ENCODE measurements at regions not wholly inside any gene's neighbourhood (a gene's known extent, or its start where the extent isn't known, plus 50 kb on each side); places are given as distances from the start of the nearest gene placed in this dataset.

DNA sequence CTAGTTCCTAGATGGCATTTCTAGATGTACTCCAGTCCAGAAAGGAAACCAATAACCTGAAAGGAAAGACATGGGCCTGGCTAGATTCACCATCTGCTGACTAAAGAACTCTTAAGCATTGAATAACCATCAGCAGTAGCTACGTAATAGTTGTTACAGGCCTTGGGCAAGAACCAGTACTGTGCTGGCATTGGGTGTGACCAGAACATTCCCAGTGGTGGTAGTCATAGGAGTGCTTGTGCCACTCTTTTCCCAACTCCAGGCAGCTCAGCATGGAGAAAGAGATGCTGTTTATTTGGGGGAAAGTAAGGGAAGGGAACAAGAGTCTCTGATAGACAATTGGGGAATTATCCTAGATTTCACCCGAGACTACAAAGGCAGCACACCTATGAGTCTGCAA lies 333.3 kb downstream of the SLC16A7 start:
- DNase-seq, result no peak

DNA sequence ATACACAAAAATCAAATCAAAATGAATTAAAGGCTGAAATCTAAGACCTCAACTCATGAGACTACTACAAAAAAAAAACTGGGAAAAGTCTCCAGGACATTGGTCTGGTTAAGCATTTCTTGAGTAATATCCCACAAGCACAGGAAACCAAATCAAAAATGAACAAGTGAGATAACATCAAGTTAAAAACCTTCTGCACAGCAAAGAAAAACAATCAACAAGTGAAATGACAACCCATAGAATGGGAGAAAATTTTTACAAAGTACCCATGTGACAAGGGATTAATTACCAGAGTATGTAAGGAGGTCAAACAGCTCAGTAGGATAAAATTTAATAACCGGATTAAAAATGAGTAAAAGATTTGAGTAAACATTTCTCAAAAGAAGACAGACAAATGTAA lies 338.7 kb downstream of the SLC16A7 start:
- DNase-seq, result no peak

DNA sequence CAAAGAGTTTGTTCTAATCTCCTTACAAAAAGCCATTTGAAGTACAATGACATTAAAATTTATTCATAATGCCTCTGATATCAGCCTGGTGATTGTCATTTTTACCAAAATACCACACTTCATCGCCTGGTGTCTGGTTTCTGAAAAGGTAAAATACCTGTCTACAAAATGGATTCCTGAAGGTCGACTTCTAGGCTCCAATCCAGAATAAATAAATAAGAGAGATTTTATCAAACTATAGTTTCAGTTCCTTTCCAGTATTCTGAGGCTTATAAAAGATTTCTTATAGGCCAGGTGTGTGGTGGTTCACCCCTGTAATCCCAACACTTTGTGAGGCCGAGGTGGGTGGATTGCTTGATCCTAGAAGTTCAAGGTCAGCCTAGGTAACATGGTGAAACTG lies 340.7 kb downstream of the SLC16A7 start:
- DNase-seq, result no peak

- DNase-seq, result no peak
These were observed 341.3 kb downstream of the SLC16A7 start for GRCh38 chr12:59937148-59937547.

DNA sequence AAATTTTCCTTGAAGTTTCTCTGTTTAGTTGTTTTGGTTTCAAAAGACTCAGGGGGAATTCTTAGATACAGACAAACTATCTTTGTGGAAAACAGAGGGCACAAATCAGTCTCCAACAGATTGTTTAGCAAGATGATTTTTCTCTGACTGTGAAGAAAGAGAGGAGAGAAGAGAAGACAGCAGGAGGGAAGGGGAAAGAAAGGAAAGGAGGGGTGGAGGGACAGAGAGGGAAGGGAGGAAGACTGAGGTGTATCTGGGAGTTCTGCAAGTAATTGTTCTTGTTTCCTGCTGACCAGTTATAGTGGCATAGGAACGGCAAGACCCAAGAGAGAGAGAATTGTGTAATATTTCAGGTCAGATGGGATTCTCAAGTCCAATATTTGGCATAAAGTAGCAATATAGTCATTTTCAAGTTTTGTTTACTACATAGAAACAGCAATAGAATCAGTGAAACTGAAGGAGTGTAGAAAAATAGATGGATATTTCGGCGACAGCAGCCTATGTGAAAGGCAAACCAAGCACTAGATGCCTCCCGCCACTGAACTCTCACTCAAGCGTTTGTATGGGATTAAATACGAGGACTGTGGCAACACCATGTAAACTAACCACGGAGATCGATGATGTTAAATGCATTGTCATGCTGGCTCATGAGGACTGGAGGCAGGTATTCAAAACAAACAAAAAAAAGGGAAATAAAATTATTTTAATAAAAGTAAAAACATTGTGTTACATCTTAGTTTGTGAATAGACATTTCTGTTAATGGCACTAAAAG lies 342.5 kb downstream of the SLC16A7 start:
- no peak for DNase-seq

- no peak for DNase-seq
These were observed 345.0 kb downstream of the SLC16A7 start for GRCh38 chr12:59940631-59941342.

- no peak for DNase-seq
These were observed 345.6 kb downstream of the SLC16A7 start for GRCh38 chr12:59941461-59941860.

DNA sequence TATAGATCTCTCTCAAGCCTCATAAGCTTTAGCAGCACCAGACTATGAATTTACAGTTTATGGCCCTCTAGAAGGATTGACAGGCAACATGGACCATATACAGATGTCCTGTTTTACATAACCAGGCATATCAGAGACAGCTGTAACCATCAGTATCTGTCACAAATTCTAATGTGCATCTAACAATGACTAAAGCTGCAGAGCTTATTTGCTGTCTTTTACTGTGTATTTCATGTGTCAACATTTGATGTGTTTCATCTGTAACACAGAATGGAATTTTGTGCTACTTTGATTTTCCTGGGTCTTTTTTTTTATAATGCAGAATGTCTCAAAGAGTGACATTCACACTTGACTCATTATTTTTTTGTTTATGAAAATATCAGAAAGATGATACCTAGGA lies 348.3 kb downstream of the SLC16A7 start:
- DNase-seq, result no peak

DNA sequence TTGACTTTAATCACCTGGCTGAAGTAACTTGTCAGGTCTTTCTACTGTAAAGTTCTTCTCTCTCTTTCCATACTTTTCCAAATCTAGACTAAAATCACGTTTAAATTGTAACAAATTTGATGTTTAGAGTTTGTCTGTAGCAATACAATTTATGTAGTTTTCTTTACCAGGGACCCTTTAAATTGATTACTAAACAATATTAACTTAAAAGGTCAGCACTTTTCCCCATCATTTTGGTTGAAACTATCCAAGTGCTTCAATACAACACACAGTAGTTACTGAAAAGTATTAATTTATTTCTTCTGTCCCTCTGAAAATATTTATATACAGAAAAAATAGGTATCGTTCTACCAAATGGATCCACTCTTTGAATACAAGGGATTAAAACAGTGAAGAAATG lies 350.8 kb downstream of the SLC16A7 start:
- no peak for DNase-seq

GRCh38 chr12:59963546-59963945 lies 367.7 kb downstream of the SLC16A7 start:
- DNase-seq, result no peak

DNA sequence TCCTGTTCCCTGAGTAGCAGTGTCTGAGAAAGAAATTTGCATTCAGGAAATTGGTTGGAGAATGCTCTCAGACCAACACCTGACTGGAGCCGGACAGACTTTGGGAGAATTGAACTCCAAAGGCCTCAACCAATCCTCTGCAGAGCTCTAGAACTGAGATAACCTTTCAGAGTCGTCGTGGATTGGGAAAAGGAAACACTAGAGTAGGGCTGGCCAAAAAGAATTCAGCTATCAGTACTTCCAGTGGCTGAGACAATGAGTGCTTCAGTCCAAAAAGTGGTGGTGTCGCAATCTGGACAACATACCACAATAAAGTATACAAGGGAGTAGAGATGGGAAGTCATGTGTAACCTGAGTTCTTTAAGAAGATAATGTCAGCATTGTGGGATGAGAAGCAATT lies 377.1 kb downstream of the SLC16A7 start:
- no peak for DNase-seq

- DNase-seq, result no peak
These were observed 377.7 kb downstream of the SLC16A7 start for GRCh38 chr12:59973515-59973914.

GRCh38 chr12:59977779-59978178 lies 381.9 kb downstream of the SLC16A7 start:
- DNase-seq, result no peak

GRCh38 chr12:59980476-59980875 lies 384.6 kb downstream of the SLC16A7 start:
- DNase-seq, result no peak

DNA sequence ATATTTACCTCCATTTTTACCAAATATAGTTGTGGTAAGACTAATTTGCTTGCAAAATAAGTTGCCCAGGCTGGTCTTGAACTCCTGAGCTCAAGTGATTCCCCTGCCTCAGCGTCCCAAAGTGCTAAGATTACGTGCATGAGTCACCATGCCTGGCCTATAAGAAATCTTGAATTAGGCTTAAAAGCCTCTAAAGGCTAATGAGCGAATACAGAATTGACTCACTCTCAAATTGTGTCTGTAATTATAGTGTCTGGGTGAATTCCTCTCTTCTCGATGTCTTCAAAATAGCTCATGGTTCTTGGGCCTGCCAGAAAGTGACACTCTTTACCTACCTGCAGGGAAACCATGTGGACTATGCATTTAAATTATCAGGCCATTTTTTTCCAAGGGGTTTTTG lies 403.5 kb downstream of the SLC16A7 start:
- DNase-seq, result no peak

DNA sequence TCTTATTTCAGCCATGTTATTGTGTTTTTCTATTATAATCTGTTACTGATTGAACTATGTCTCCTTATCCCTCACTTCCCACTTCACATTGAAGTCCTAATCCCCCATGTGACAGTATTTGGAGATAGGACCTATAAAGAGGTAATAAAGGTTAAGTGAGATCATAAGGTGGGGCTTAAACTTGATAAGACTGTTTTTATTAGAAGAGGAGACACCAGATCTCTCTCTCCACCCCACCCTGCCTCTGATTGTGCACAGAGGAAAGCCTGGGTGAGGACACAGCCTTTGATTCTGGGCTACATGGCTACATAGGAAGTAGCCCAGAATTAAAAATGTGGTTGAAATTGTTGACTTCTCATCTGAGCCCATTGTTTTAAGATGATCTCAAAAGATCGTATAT lies 414.7 kb downstream of the SLC16A7 start:
- no peak for DNase-seq

DNA sequence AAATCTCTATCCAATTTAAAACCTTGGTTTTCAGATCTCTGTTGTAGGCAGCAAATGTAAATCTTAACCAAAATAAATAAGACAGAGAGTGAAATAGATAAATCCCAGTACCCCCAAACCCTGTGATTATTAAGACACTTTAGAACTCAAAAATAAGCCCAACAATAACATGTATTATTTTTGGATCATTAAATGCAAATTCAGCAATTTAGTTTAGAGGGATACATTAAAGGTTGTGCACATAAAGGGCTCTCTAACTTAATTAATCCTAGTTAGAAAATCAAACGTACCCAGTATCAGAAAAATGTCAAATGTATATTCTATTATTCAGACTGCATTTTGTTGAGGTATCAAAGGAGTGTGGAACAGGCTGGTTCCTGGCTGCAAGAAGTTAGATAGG lies 416.8 kb downstream of the SLC16A7 start:
- DNase-seq, result no peak

DNA sequence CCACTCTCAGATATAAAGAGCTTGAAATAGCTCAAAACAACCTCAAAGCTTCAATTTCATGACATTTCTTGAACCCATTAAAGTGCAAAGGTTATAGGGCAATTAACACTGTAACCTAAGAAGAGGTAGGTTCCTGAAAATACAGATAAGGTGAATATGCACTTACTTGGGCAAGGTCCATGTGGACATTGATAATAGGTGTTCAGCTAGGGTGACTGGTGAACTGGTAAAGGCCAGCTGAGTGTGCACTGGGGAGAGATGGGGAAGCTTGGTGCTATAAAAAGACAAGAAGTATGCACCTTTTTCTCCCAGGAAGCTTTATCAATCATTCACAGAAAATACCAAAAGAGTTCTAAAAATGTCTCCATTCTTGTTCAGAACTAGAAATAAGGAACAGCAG lies 418.6 kb downstream of the SLC16A7 start:
- DNase-seq, result no peak

DNA sequence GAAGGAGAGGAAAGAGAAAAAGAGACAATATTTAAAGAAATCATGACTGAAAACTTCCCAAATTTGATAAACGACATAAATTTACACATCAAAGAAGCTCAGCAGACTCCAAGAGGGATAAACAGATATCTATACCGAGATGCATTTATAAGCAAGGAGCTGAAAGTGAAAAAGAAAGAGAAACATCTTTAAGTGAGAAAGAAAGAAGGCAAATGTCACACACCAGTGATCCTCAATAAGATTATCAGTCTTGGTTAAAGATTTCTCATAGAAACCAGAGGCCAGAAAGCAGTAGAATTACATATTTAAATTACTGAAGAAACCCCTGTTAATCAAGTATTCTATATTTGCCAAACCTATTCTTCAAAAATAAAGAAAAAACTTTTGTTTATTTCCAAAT lies 424.2 kb downstream of the SLC16A7 start:
- DNase-seq, result no peak

DNA sequence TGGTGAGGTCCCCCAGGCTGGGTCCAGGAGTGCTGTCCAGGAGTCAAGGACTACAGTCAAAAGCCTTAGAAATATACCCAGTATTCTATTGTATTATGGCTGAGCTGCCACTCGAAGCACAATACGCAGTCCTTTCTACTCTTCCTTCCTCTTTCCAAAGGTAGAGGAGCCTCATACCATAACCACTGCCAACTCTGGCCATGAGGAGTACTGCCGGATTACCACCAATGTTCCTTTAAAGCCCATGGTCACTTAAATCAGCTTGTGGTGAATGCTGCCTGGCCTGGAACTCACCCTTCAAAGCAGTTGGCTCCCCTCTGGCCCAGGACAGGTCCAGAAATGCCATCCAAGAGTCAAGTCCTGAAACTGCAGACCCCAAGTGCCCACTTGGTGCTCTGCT lies 425.4 kb downstream of the SLC16A7 start:
- no peak for DNase-seq

DNA sequence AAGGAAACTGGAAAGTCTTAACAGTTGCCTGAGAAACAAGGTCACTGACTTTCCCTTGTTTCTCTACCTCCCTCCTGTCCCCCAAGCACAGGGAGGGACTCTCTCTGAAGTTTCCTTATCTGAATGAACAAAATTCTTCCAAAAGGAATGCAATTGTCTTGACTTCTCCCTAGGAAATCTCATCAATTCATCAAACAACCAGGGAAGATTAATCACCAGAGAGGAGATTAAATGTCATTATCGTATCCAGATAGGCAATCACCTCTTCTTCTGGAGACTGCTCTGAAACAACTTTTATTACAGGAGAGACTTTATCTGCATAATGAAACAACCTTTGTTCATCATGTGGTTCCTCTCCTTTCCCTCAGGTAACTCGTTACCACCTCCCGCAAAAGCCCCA lies 431.4 kb downstream of the SLC16A7 start:
- DNase-seq, result no peak

DNA sequence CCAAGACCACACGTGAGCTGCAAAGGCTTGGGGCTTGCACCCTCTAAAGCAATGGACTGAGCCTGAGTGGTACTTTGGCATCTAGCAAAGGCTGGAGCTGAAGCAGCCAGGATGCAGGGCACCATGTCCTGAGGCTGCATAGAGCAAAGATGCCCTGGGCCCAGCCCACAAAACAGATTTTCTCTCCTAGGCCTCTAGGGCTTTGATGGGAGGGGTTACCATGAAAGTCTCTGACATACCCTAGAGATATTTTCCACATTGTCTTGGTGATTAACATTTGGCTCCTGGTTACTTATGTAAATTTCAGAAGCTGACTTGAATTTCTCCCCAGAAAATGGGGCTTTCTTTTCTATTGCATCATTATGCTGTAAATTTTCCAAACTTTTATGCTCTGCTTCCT lies 438.3 kb downstream of the SLC16A7 start:
- no peak for DNase-seq

GRCh38 chr12:60035835-60036234 lies 440.0 kb downstream of the SLC16A7 start:
- DNase-seq, result no peak

DNA sequence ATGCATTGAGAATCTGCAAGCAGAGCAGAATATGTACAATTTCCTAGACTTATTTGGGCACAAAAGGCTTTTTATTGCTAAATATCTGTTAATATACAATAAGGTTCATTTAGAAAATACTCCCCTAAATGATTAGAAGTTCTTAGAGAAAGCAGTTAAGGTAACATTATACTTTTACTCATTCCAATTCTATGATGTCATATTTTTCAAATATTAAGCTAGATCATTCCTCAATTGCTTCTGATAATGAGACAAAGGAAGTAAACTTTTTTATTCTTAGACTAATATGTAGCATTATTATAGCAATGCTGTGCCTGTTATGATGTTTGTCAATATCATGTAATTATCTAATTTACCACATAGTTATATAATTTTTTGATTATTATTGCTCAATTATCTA lies 447.0 kb downstream of the SLC16A7 start:
- no peak for DNase-seq

DNA sequence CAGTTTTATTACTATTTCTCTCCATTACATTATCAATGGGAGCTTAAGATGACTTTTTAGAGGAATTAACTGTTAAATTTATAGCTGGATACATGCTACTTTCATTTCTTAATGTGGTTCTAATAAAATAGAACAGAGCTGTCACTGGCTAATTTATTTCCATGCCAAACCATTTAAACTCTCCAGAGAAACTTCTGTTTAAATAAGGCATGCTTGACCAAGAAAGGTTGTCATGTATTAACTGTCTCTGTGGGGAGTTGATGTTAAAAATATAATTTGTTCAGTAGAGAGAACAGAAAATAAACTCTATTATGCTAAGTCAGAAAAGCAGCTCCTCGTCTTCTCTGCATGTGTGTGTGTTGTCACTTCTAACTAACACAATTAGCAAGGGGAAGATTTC lies 447.4 kb downstream of the SLC16A7 start:
- DNase-seq, result no peak
